ENCODE measurements at regions not wholly inside any gene's neighbourhood (a gene's known extent, or its start where the extent isn't known, plus 50 kb on each side); places are given as distances from the start of the nearest gene placed in this dataset.

GRCh38 chr1:29543586-29543985 lies 307.3 kb downstream of the PTPRU start:
- TF ChIP-seq CTCF (IDR thresholded peaks at IDR 0.05; ENCODE audit: low read depth, low read length, missing input control) (no peak), JUND (IDR thresholded peaks at IDR 0.05) (no peak), MAX (IDR thresholded peaks at IDR 0.05) (no peak), HNF4G (IDR thresholded peaks at IDR 0.05) (no peak), RXRA (IDR thresholded peaks at IDR 0.05) (no peak), REST (IDR thresholded peaks at IDR 0.05) (no peak), NR2F2 (IDR thresholded peaks at IDR 0.05) (no peak), SP1 (IDR thresholded peaks at IDR 0.05) (no peak), RAD21 (IDR thresholded peaks at IDR 0.05) (no peak), FOXA1 (IDR thresholded peaks at IDR 0.05) (no peak), TAF1 (conservative IDR thresholded peaks at IDR 0.05) (no peak)
